ENCODE measurements at regions not wholly inside any gene's neighbourhood (a gene's known extent, or its start where the extent isn't known, plus 50 kb on each side); places are given as distances from the start of the nearest gene placed in this dataset.

DNA sequence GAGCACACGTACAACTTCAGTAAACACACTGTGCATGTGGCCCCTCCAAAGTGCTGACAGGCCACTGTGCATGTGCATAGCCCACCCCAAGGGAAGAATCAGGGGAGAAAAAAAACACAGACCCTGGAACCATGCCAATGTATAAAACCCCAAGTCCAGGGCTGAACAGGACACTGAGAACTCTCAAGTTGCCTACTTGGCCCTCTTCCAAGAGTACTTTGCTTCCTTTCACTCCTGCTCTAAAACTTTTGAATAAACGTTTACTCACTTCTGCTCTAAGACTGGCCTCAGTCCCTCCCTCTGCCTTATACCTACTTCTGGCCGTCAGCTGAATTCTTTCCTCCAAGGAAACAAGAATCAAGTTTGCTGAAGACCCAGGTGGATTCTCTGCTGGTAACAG, 77.7 kb upstream of the NFIB start:
- DNase-seq: no peak

DNA sequence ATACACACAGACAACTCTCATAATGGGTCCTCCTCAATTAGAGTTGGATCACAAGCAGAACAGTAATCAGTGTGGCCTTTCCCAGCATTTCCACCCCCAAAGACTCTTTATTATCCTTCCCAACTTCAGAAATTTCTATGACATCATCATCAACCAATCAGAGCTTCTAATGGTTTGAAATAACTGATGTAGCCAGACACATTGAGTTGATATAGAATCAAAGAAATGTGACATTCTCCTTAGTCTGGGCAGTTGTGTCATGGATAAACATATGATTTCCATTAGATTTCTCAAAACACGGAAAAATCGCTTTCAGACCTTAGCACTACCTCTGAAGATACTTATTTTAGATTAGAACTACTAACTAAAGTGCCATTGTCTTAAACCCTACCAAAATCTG, 75.7 kb upstream of the NFIB start:
- no peak for DNase-seq

DNA sequence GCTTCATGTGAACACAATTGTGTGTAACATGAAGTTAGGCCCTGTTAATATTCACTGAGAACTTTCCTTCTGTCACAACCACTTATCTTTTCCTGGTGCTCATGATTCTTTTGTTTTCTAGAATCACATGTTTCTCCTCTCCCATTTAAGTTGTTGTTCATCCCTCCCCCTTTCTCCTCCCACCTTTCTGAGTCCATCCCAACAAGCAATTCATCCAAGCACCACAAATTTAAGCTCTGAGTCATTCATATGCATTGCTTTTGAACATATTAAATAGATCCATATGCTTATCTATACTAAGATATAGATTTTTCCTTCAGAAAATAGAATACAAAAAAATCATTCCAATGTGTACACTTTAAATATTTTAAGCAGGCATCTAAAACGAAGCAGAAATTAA, 75.2 kb upstream of the NFIB start:
- no peak for DNase-seq

DNA sequence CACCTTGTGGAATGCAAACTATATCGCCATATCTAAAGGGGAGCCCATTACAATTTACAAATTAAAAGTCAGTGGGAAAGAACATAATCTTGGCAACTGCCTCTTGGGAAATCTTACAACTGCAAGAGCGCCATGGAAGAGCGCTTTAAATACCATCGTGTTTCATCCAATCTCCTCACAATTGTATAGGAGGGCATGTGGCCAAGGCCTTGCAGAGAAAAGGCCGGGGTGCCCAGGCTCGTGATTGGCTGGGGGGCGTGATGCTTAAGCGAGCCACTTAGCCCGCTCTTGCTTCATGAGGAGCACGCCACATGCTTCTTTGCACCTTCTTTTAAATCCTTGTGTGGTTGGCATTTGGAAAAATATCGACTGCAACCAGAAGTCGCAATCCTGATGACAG, 69.8 kb upstream of the NFIB start:
- DNase-seq: no peak

DNA sequence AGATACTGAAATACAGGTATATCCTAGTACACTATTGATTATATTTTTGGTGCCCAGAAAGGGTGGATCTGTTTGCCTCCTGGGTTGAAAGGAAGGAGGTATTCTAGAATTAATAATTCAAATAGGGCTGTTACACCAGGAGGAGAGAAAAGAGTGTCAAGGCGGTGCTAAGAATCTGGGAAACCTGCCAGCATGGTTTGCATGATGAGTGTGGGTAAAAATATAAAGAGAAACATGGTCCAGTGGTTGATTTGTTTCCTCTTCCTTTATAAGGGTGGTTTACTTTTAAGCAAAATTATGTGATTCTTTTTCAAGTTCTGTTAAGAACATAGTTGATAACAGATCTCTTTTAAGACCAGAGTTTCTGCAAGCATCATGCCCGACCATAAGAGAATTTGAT, 69.4 kb upstream of the NFIB start:
- DNase-seq: no peak

DNA sequence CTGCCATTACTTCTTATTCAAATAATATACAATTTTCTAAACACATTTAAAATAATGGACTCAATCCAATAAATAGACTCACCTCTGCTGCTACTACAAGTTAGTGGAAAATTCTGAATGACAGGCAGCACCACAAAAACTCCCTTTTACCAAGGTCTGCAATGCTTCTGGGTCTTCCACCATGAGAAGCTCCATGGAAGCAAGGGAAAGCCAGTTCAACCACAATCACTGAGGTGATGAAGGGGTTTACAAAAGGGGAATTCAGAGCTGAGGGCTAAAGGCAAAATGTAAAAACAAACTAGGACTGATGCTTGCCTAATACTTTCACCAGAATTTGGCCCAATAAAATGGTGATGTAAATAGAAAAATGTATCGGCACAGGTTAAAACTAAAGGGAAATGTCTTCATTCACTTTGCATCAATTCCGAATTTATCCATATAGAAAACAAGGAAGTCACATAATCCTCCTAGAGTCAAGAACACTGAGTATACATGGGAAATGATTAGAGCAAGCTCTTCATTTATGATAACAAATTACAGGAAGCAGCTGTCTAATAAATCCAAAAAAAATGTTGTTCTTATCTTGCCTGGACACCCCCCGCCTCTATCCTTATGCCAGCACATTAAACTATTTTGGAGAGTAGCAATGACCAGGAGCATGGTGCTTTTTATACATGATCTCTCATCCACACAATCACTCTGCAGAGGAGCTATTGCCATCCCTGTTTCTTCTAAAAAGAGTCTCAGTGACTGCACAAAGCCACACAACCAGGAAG, 66.3 kb upstream of the NFIB start:
- no peak for DNase-seq

DNA sequence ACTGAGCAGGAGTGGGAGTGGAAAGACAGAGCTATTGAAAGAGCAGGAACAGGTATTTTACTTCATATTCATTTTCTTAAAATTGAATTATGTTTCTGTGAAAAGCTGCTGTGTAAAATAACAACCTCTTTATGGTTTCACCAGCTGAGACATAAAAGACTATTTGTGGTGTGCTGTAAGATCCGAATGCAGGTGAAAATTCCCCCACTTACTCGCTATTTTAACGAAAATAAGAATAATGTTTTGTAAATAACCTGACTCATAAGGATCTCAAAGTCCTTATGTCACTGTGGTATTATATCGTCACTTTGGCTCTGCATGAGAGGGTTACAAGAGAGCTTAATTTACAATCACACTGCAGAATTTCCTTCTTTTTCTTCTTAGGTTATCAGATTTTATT, 65.3 kb upstream of the NFIB start:
- no peak for DNase-seq

DNA sequence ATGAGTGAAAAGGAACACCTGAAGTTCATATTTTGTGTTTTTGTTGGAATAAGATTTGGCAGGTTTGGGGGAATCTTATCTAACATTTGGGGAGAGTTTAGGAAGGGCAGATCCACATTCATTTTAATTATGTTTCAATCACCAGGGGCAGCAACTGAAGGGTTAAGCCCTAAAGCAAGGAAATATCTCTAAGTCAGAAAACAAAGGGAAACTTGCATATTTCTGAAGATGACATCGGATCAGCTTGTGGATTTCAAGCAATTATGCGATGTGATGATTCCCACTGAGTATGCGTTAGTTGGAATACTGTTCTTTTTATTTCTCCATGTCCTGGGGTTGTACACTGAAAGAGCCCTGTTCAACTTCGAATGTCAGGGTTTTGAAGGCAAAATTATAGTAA, 59.8 kb upstream of the NFIB start:
- DNase-seq: no peak

DNA sequence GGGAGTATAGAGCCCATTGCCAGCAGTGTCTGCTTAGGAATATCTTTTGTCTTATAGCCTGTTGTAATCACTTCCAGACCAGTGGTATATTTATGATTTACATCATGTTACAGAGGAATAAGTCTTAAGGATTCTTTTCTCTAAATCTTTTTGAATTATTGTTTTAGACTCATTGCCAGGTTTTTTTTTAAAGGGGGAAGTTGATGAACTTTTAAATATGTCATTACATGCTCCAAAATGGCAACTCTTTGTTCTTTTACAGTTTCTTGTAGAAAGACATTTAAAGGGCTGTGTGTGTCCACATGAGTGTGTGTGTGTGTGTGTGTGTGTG, 59.4 kb upstream of the NFIB start:
- no peak for DNase-seq

DNA sequence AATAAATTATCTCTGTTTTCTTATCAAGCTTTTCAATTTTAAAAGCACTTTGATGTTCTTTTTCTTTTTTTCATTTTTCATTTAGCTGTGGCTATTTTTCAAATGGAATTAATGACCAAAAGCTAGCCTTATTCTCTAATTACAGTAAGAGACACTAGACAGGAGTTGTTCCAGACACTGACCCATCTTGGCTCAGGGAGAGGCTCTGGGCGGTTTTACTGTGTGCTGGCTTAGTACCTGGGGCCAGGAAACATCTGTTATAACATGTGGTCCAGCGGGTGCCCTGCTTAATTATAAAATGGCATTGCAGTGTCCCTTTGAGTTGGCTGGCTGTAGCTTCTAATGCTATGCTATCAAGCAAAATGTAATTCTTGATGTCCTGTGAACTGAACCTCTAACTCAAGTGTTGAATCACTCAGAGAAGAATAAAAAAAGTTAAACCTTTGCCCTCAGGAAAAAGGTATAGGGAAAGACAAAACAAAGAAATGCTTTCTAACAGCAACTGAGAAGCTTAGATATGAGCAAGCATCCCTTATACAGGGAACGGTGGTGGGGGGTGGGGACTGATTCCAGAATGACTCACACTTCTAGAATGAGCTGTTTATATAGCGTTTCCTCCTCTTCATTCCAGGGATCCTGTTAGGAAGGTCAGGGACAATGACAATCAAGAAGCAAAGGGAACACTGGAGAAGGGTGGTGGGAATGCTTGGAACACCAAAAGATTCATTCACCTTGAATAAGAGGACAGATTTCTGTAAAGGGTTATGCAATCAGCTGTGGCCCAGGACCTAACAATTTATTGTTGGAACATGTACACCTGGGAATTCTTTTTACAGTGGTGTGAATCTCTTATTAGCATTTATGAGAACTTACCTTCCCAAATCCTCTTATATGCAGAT, 58.7 kb upstream of the NFIB start:
- DNase-seq: no peak

DNA sequence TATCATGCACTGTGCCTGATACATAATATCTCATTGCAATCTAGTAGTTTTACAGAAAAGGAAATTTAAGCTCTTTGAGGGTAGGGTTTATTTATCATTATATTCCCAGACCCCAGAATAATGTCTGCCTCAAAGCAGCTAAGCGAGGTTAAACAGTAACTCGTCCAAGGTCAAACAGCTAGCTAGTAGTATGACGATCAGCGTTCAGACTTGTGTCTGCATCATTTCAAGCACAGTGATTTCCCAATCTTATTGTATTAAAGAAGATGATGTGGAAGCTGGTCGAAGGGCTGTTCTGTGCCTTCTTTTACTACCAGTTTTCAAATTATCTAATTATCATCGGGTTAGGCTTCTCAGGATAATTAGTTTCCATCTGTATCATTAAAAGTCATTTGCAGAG, 55.1 kb upstream of the NFIB start:
- DNase-seq: no peak

DNA sequence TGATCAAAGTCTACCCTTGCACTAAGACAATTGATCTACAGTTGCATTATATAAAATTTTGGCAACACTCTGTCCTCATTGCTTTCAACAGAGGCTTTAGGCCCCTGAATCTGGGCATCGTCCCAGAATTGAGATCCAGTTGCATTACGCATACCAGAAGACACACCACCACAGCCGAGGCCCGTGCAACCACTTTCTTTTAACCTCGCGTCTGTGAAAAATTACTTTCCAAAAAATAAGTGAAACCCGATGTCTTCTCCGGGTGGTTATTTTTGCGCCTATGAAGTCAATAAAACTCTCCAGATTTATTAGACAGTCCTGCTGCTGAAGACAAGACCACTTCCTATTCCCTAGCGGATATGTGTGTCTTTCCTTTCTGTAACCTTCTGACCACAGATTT, 52.1 kb upstream of the NFIB start:
- DNase-seq: no peak

DNA sequence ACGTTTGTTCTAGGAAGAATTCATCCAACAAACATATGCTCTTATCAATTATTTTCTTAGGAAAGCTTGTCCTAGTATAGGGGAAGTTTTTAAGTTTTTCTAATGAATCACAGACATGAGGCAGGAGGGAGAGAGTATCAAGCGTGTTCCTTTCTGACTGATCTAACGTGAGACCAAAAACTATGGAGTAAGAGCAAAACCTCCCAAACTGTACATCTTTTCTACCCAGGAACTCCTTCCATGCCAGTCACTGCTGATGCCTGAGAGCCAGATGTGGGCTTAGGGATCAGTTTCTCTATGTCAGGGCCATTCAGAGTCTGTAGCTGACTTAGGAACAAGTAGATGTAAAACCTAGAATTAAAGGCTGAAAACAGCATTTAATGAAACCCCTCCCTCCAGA, 51.7 kb upstream of the NFIB start:
- no peak for DNase-seq

All from stimulated activated CD4-positive, alpha-beta T cell treated with anti-CD3 and anti-CD28 coated beads, Interleukin-12 subunit alpha, Interleukin-12 subunit beta, amount 100 ng/mL, for 4 hours (primary cell).